Muscle layer of duodenum (tissue), 2 donors: ENCODE measurements at regions not wholly inside any gene's neighbourhood (a gene's known extent, or its start where the extent isn't known, plus 50 kb on each side); places are given as distances from the start of the nearest gene placed in this dataset.

Experiments used
- H3K27ac ChIP-seq: one replicate; pipeline ENCODE4 v1.7.0; 2013; ENCODE audit warnings: mild to moderate bottlenecking, low read length
- H3K27me3 ChIP-seq: one replicate; pipeline ENCODE4 v1.7.0; 2013; ENCODE audit warnings: low read depth, mild to moderate bottlenecking, control low read depth, low read length
- H3K36me3 ChIP-seq, 2 donors: one replicate each; pipeline ENCODE4 v1.7.0; 2013; ENCODE audit warnings: low read length in 2 of 2, control low read depth in 1 of 2, mild to moderate bottlenecking in 1 of 2; ENCODE audit not compliant: insufficient read depth in 2 of 2, control insufficient read depth in 1 of 2
- H3K4me1 ChIP-seq, 2 donors: one replicate each; pipeline ENCODE4 v1.7.0; 2013; ENCODE audit warnings: low read length in 2 of 2, mild to moderate bottlenecking in 2 of 2, control low read depth in 1 of 2, moderate library complexity in 1 of 2; ENCODE audit not compliant: insufficient read depth in 2 of 2, control insufficient read depth in 1 of 2
- H3K4me3 ChIP-seq, 2 donors: one replicate each; pipeline ENCODE4 v1.7.0; 2013; ENCODE audit warnings: low read length in 2 of 2, low read depth in 1 of 2, mild to moderate bottlenecking in 1 of 2
- H3K9me3 ChIP-seq, 2 donors: one replicate each; pipeline ENCODE4 v1.7.0; 2013; ENCODE audit warnings: low read length in 2 of 2, control low read depth in 1 of 2, mild to moderate bottlenecking in 1 of 2; ENCODE audit not compliant: control insufficient read depth in 1 of 2
- donor health status: healthy.

DNA sequence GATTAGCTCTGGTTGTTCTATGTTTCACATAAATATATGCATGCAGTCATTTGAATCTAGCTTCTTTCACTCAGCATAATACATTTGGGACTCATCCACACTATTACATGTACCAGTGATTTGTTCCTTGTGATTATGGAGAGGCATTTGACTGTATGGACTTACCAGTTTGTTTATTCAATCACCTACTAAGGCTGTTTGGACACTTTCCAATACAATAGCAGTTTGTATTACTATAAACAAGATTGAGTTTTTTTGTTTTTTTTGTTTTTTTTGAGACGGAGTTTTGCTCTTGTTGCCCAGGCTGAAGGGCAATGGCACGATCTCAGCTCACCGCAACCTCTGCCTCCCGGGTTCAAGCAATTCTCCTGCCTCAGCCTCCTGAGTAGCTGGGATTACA is 109.8 kb upstream of the DST start:
- H3K4me1 ChIP-seq, result peaks cover 4 to 38% of the 10 kb centered on the region in 2 donors
- no peaks in the 10 kb centered on the region for H3K9me3 ChIP-seq
- H3K27ac ChIP-seq, result no peak overlapping the region
- no peaks in the 10 kb centered on the region for H3K27me3 ChIP-seq
- H3K36me3 ChIP-seq, result no peaks in the 10 kb centered on the region
- no peak overlapping the region for H3K4me3 ChIP-seq

DNA sequence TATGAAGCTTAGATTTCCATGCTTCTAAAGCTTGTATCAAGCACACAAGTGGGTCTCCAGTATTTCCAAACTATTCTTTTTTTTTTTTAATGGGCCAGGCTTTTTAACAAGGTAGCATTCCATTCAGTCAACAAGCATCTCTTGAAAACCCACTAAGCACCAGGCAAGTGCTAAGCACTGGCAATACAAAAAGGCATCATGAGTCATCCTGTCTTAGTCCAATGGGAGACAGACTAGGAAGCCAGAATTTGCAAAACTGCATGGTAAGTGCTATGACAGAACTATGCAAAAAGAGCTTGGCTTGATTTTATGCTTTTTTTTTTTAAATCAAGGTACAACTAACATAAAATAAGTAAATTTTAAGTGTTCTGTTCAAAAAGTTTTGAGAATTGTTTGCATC is 109.3 kb upstream of the DST start:
- H3K4me1 ChIP-seq, result peaks cover 4 to 33% of the 10 kb centered on the region in 2 donors
- H3K4me3 ChIP-seq, result no peak overlapping the region
- no peaks in the 10 kb centered on the region for H3K36me3 ChIP-seq
- no peak overlapping the region for H3K27ac ChIP-seq
- H3K27me3 ChIP-seq, result no peaks in the 10 kb centered on the region
- H3K9me3 ChIP-seq, result no peaks in the 10 kb centered on the region

DNA sequence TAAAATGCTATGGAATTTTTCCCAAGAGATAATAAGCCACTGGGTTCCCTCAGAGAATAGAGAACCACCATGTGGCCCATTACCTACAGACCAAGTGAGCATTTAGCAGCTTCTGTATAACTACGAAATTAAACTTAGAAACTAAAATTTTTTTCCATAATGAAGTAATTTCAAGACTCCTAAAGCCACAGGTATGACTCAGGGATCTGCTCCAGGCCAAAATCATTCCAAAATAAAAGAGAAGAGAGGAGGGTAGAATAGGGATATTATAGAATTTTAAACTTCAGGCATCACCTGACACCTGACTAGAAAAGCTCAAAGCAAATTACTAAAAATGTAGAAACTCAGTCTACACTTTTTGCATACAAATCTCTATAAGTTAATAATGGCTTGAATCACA is 108.9 kb upstream of the DST start:
- Histone ChIP-seq H3K4me1 (peaks cover 4 to 29% of the 10 kb centered on the region in 2 donors), H3K27ac (no peak overlapping the region), H3K36me3 (no peaks in the 10 kb centered on the region), H3K27me3 (no peaks in the 10 kb centered on the region), H3K9me3 (no peaks in the 10 kb centered on the region), H3K4me3 (no peak overlapping the region)

DNA sequence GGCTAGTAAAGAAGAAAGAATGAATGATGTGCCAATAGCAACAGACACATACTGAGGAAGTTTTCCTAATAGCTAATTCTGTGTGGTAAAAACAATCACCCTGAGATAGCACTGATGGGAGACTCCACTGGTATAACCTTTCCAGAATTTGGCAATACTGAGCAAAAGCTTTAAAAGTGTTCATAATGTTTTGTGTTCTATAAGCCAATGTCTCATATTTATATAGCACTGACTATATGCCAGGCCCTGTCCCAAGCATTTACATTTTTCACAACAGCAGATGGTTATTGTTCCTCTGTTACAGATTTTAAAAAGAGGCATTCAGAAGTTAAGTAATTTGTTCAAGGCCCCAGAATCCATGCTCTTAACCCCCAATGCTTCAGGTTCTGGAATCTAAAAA is 108.0 kb upstream of the DST start:
- Histone ChIP-seq H3K27me3 (no peaks in the 10 kb centered on the region), H3K36me3 (no peaks in the 10 kb centered on the region), H3K4me3 (no peak overlapping the region), H3K27ac (no peak overlapping the region), H3K4me1 (peaks cover 4 to 25% of the 10 kb centered on the region in 2 donors), H3K9me3 (no peaks in the 10 kb centered on the region)

DNA sequence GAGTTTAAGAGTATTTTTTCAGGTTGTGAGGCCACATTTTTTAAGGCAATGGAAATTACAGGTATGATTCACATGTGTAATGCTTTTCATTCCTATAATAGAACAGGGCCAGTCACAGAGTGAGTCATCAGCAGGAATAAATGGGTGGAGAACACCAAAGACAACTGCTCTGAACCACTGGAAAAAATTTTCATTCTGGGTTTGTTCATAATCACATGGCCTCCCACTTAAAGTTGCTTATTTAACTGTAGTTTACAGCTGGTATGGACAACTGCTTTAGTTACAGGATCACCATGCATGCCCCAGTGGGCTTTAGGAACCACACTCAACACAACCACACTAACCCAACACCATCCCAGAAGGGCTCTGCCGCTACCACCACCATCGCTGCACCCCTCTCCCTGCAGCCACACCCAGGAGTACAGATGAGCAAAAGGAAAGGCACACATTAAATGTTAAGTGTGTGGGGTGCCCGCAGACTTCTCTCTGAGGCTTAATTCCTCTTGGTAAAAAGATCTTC is 107.0 kb upstream of the DST start:
- no peak overlapping the region for H3K27ac ChIP-seq
- H3K27me3 ChIP-seq, result no peaks in the 10 kb centered on the region
- H3K4me3 ChIP-seq, result no peak overlapping the region
- H3K9me3 ChIP-seq, result no peaks in the 10 kb centered on the region
- no peaks in the 10 kb centered on the region for H3K36me3 ChIP-seq
- peaks cover 0 to 25% of the 10 kb centered on the region in 2 donors for H3K4me1 ChIP-seq

DNA sequence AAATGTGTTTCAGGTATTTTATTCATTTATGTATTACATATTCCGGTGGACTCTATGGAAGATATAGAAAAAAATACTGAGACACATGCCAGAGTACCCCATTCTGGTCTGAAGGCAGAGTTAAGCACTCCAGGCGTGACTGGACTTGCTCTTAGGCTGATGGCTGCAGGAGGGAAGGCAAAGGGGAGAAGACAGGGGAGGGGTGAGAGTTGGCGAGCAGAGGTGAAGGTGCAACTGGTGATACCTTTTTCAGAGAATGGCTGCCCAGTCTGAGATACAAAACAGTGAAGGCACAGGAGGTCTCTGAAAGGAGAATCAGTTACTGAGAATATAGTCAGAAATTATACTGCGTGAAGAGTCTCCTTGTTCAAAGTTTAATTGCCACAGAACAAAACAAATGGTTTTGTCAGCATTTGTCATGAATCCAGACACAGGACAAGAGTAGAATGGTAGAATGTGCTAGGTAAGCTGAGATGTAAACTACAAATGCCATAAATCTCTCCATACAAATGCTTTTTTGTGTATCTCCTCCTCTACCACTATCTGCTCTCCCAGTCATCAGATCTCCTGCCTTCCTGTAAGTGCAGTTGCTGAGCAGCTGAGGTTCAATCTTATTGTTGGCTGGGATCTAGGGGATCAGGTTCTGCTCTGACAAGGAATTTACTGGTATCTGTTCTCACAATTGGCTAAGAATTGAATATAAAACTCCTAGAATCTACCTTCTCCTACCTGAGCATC is 104.2 kb upstream of the DST start:
- Histone ChIP-seq H3K4me1 (peaks cover 3 to 29% of the 10 kb centered on the region in 2 donors), H3K27ac (no peak overlapping the region), H3K27me3 (no peaks in the 10 kb centered on the region), H3K36me3 (no peaks in the 10 kb centered on the region), H3K9me3 (no peaks in the 10 kb centered on the region), H3K4me3 (no peak overlapping the region)

DNA sequence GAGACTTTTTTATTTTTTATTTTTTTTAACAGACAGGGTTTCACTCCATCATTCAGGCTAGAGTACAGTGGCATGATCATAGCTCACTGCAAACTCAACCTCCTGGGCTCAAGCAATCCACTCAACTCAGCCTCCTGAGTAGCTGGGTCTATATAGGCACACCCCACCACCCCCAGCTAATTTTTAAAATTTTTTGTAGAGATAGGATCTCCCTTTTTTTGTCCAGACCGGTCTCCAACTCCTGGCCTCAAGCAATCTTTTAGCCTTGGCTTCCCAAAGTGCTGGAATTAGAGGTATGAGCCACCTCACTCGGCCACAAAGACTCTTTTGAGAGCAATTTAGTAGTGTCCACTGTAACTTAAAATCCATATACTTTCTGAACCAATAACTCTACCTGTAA is 103.3 kb upstream of the DST start:
- H3K27ac ChIP-seq, result no peak overlapping the region
- H3K36me3 ChIP-seq, result no peaks in the 10 kb centered on the region
- no peaks in the 10 kb centered on the region for H3K9me3 ChIP-seq
- H3K4me1 ChIP-seq, result peaks cover 3 to 34% of the 10 kb centered on the region in 2 donors
- no peak overlapping the region for H3K4me3 ChIP-seq
- no peaks in the 10 kb centered on the region for H3K27me3 ChIP-seq

DNA sequence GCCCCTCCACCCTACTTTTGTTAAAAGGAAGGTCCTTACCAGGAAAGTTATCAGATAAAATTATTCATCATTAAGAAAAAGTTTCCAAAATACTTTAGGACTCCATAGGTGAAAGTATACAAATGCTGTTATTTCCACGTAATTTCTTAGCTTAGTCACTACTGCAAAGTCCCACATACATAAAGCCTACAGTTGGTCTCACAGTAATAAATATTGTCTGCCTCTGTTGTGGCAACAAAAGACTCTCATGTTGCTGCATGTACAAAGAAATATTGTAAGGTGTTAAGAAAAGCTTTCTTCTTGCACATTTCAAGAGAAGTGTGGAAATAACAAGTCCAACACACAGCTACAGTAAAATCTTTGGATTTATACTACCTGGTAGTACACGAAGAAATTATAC is 102.4 kb upstream of the DST start:
- no peak overlapping the region for H3K27ac ChIP-seq

DNA sequence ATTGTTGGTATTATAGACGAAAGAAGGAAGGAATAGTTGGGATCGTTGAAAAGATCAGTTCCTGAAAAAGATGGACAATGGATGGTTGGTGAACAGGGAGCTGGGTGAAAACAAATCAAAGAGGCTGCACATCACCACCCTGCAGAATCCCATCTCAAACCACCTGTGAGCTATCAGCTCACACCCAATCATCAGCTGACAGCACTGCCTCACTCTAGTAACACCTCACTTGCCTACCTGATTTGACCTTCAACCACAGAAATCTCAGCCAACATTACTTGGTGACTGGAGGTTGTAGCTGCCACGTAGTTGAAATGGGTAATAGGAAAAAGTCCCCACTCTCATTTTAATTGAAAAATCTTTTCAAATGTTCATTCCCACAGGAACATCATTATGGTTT is 101.8 kb upstream of the DST start:
- H3K9me3 ChIP-seq, result no peaks in the 10 kb centered on the region
- H3K27me3 ChIP-seq, result no peaks in the 10 kb centered on the region
- no peak overlapping the region for H3K27ac ChIP-seq
- no peaks in the 10 kb centered on the region for H3K36me3 ChIP-seq
- peaks cover 3 to 30% of the 10 kb centered on the region in 2 donors for H3K4me1 ChIP-seq
- no peak overlapping the region for H3K4me3 ChIP-seq

More for the DNA sequence above, 102.4 kb upstream of the DST start:
- H3K36me3 ChIP-seq, result no peaks in the 10 kb centered on the region
- H3K4me1 ChIP-seq, result peaks cover 3 to 35% of the 10 kb centered on the region in 2 donors
- no peaks in the 10 kb centered on the region for H3K27me3 ChIP-seq
- no peak overlapping the region for H3K4me3 ChIP-seq
- H3K9me3 ChIP-seq, result no peaks in the 10 kb centered on the region

DNA sequence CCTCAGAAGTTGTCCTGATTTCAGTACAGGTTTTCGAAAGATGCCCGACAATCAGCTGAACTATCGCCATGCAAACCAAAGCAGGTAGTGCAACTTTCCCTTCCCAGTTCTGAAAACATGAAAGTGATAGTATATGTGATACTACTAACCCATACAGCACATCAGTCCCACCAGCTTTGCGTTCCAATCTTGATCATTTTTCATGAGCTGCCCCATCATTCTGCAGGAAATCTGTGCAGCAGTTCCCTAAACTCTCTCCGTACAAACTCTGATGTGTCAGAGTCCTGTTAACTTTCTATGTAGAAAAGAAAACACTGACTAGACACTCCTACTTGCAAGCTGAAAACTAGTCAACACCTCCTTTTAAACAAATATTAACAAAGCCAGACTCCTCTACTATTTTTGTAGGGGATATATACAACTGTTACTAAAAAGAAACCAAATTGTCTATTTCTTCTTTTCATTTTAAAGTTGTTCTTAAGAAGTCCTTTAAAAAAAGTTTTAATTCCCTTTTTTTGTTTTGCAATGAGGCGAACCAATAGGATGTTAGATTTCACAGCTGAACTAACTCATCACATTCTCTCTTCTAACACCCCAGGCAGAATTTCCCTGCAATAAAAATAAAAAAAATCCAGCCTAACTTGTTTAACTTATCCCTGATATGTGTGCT is 99.6 kb upstream of the DST start:
- Histone ChIP-seq H3K27me3 (no peaks in the 10 kb centered on the region), H3K27ac (peak overlapping the region; percentile 53)

DNA sequence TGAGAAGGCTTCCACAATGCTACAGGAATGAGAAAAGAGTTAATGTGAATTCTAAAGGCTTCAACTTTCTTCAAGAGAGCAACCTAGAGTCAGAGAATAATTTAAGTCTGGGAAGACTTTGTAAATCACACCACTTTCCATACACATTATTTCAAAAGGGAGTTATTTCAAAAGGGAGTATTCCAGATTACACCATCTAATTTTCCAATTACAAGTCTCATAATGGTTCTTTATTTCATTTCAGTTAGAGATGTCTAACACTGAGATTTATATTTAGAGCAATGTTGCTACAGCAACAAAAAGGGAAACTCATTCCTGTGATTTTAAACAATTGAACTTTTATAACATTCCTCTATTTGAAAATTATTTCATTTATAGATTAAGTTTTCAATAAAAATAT is 98.8 kb upstream of the DST start:
- no peaks in the 10 kb centered on the region for H3K27me3 ChIP-seq
- no peaks in the 10 kb centered on the region for H3K9me3 ChIP-seq

More for the DNA sequence above, 99.6 kb upstream of the DST start:
- Histone ChIP-seq H3K4me1 (peaks cover 3 to 25% of the 10 kb centered on the region in 2 donors), H3K36me3 (no peaks in the 10 kb centered on the region), H3K4me3 (peak overlapping the region; percentile 45 to 64), H3K9me3 (no peaks in the 10 kb centered on the region)

More for the DNA sequence above, 98.8 kb upstream of the DST start:
- Histone ChIP-seq H3K4me3 (no peak overlapping the region), H3K36me3 (no peaks in the 10 kb centered on the region), H3K4me1 (peaks cover 3 to 25% of the 10 kb centered on the region in 2 donors), H3K27ac (peak overlapping the region; percentile 42)
